GM12873 (cell line): ENCODE measurements at regions not wholly inside any gene's neighbourhood (a gene's known extent, or its start where the extent isn't known, plus 50 kb on each side); places are given as distances from the start of the nearest gene placed in this dataset.

Source experiments
- TF ChIP-seq, protein P1 (sequence below): IDR thresholded peaks from 2 replicates; pipeline ENCODE4 v1.5.1; 2012; ENCODE audit warnings: low read depth, mild to moderate bottlenecking, moderate library complexity, low read length, control low read depth; ENCODE audit not compliant: insufficient read depth; ENCODE audit errors: missing control alignments

DNA sequence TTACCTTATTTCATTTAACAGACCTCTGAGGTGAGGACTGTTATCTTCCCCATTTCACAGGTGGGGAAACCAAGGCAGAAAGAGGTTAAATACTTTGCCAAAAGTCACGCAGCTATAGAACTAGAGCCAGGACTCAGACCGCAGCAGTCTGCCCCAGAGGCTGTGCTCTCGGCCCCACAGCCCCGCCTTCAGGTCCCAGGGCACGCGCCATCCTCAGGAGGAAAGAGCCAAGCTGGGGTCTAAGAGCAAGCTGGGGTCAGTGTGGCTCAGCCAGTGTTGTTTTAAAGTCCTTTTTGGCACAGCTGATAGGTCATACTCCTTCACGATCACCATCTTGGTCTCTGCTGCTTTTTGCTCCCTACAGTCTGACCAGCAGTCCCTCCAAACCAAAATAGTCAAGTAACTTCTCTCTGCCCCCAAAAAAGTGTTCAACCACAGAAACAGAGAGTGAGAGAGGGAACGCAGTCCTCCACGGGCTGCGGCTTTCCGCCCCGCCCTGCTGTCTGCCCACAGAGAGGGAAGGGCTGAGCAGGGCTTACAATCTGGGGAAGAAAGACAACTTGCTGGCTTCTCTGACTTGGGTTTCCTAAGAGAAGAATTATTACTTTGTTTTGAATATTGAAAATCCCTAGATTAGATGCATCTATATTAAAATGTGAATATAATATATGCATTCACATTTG, 137.2 kb upstream of the OPCML start:
- TF ChIP-seq, protein P1, sequence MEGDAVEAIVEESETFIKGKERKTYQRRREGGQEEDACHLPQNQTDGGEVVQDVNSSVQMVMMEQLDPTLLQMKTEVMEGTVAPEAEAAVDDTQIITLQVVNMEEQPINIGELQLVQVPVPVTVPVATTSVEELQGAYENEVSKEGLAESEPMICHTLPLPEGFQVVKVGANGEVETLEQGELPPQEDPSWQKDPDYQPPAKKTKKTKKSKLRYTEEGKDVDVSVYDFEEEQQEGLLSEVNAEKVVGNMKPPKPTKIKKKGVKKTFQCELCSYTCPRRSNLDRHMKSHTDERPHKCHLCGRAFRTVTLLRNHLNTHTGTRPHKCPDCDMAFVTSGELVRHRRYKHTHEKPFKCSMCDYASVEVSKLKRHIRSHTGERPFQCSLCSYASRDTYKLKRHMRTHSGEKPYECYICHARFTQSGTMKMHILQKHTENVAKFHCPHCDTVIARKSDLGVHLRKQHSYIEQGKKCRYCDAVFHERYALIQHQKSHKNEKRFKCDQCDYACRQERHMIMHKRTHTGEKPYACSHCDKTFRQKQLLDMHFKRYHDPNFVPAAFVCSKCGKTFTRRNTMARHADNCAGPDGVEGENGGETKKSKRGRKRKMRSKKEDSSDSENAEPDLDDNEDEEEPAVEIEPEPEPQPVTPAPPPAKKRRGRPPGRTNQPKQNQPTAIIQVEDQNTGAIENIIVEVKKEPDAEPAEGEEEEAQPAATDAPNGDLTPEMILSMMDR = no peak

DNA sequence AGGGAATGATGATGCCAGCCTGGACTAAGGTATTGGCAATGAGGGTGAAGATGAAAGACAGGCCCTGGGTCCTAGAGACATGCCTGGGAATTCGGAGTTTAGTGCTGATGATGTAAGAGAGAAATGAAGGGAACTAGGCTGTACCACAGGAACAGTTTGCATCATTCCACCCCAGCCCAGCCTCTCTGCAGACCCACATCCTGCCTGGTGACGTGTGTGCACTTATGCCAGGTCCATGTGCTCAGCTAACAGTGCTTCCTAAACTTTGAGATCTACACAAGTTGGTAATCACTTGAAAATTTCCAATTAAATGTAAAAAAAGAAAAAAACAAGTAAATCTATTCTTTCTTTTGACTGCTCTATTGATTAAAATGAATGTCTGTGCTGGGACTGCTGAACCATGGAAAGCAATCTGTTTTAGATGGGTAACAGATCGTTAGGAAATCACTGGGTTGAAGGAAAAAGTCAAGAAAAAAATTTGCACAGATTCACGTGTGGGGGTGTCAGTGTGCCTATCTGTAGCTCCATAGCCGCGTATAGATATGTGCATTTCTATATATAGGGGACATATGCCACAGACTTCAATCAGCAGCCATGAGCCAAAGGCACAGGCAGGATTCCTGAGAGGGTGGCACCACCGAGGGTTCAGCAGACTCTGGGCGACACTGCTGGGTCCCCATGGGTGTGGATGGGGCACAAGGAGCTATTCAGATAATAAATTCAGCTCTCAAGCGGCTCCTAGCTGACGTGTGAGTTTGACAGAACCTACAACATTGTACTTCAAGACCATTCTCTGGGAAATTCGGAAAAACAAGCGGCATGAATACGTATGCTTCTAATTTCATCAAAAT, 131.1 kb upstream of the OPCML start:
- TF ChIP-seq, protein P1 = no peak

DNA sequence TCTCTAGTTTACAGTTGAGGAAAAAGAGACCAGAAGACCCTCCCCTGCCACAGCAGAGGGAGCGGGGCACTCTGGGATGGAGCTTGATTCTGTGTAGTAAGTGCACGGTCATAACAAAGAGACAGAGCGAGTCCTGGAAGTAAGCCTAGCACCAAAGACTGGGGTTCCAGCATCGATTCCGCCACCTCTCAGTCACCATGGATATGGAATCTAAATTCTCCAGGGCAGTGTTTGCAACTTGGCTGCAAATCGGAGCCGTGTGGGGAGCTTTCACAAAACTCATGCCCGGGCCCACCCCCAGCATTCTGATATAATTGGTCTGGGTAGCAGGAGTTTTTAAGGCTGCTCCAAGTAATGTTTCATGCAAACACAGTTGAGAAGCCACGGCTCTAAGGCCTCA, 129.5 kb upstream of the OPCML start:
- TF ChIP-seq, protein P1 = no peak

DNA sequence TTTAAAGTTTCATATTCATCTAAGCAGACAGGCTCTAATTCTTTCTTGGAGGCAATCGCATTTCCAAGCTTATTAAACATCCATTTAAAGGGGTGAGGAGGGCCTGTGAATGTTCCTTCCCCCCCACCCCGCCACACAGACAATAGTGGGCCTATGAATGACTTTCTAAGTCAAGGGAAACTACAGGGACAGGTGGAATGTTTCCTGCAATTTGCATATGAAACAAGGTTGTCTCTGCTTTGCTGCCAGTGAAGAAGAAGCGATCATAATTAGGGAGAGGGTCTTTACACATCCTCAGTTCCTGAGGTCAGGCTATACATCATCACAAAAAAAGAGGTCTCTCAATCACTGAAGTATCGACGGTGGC, 127.9 kb upstream of the OPCML start:
- TF ChIP-seq, protein P1 = no peak

DNA sequence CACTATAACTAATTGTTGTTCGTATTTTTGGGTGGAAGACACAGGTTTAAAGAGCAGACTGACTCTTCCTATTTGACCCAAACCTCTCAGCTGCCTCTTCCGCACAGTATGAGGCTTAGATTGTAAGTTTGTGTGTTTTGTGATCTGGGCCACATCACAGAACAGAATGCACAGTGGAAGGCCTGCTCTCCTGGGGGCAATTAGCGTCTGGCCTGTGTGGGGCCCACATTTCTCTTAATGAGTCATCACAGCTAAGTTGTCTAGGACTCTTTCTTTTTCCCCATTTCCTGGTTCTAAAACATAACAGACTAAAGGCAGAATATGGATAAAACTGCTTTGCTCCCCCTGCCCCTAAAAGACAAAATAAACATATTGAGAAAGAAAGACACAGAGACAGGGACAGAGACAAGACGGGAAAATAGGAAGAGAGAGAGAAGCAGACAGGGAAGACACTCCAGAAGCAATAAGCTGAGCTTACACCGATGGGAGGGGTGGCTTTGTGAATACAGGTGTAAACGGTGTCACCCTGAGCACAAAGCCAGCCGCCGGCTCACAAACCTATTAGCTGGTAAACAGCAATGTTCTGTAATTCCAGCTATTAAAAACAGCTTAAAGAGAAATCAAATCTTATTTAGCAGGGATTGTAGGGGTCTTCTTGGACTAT, 127.4 kb upstream of the OPCML start:
- TF ChIP-seq, protein P1 = no peak

DNA sequence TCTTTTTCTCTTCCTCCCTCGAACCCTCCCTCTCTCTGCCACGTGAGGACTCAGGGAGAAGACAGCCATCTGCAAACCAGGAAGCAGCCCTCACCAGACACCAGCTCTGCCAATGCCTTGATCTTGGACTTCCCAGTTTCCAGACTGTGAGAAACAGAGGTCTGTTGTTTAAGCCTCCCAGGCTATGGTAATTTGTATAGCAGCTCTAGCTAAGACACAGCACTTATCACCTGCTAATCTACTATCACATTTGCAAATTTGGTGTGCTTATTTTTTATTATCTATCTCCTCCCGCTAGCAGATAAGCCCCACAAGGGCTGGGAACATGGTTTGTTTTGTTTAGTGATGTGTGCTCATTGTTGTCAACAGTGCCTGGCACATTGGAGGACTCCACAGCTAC, 124.8 kb upstream of the OPCML start:
- TF ChIP-seq, protein P1 = no peak

DNA sequence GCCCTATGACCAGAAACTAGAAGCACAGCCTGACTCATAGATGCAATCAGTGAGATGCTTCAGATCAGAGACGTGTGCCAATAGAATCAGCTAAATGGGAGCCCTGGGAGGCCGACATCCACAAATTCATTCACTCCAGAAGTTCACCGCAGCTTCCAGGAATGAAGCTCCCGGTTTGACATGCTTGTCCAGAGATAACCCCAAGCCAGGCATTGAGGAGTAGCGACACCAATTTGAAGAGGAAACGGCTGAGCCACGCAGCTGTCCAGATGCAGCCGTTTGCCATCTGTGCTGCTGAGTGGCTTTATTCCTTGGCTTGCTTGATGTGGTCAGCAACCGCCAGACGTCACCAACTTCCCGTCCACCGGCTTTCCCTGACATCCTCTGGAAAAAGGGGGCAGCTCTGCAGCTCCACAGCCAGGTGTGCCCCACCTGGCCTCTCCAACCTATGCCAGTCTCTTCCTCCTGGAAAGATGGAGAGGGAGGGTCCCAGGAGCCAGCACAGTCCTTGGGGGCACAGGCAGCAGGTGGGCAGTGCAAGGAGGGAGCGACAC, 123.9 kb upstream of the OPCML start:
- TF ChIP-seq, protein P1 = no peak
